ENCODE measurements at regions not wholly inside any gene's neighbourhood (a gene's known extent, or its start where the extent isn't known, plus 50 kb on each side); places are given as distances from the start of the nearest gene placed in this dataset.

DNA sequence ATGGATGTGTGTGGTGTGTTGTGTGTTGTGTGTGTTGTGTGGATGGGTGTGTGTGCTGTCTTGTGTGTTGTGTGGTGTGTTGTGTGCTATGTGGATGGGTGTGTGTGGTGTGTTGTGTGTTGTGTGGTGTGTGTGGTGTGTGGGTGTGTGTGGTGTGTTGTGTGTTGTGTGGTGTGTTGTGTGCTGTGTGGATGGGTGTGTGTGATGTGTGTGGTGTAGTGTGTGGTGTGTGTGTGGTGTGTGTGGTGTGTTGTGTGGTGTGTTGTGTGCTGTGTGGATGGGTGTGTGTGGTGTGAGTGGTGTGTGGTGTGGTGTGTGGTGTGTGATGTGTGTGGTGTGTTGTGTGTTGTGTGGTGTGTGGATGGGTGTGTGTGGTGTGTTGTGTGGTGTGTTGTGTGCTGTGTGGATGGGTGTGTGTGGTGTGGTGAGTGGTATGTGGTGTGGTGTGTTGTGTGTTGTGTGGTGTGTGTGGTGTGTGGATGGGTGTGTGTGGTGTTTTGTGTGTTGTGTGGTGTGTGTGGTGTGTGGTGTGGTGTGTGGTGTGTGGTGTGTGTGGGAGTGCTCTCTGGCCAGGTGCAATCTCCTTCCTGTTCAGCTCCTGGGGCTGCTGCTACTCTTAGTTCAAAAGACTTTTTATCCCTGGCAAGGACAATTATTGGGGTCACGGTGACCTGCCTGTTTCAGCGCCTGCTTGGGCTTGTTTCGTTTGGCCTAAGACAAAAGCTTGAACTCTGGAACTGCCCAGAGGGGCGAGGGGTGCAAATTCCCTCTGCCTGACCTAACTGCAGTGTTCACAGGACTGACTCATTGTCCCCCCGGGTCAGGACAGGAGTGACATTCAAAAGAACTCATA, 101.1 kb downstream of the UBIAD1 start:
- DNase-seq = no peak

GRCh38 chr1:11374748-11375110, 101.7 kb downstream of the UBIAD1 start:
- DNase-seq = no peak

GRCh38 chr1:11377001-11377583, 101.9 kb upstream of the DISP3 start:
- DNase-seq = no peak

DNA sequence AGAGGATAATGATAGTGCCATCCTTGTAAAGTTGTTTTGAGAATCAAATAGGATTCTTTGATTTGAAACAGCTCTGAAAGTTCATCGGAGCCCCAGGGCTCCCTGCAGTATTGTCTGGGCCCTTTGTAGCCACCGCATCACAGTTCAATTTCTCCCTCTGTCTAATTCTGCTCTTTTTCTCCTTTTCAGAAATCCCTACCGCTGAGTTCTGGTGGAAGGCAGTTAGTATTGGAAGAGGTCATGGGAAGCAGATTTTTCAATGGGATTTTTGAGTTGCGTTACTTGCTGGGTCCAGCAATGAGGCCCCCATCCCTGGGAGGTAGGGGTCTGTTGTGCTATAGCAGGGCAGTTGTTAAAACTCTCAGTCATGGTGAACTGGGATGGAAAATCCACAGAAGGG, 101.0 kb upstream of the DISP3 start:
- DNase-seq = no peak

DNA sequence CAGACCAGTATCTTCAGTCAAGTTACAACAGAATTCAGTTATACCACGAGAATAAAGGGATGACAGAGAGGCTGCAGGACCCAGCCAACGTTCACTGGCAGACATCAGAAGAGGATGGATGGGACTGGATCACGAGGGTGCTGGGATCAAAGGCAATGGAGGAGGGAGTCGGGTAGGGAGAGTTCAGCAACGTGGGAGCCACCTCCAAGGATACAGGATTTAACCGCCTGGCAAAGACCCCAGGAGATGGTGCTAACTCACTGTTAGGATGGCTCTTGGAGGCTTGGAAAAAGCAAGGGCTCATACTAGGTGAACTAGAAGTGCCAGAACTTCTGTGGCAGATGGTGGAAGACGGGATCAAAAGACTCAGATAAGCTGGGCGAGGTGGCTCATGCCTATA, 99.1 kb upstream of the DISP3 start:
- DNase-seq = no peak

GRCh38 chr1:11380500-11380899, 98.5 kb upstream of the DISP3 start:
- DNase-seq = no peak

DNA sequence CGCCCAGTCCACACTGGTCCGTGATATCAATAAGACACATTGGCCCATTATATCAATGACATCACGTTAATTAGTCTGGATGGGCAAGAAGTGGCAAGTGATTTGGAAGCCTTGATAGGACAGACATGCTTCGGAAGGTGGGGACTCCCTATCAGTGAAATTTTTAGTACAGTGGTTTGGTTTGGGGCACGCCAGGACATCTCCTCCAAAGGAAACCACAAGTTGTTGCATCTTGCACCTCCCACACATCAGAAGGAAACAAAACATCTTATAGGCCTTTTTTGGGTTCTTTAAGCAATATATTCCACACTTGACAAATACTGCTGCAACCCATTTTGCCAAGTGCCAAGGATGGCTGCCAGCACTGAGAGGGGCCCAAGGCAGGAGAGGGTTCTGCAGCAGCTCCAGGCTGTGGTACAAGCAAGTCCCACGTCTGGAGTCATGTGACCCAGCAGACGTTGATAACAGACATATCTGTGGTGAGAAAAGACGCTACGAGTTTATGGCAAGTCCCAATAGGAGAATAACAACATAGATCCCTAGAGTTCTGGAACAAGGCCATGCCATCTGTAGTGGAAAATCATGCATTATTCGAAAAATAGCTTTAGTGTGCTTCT, 95.3 kb upstream of the DISP3 start:
- no peak for DNase-seq

DNA sequence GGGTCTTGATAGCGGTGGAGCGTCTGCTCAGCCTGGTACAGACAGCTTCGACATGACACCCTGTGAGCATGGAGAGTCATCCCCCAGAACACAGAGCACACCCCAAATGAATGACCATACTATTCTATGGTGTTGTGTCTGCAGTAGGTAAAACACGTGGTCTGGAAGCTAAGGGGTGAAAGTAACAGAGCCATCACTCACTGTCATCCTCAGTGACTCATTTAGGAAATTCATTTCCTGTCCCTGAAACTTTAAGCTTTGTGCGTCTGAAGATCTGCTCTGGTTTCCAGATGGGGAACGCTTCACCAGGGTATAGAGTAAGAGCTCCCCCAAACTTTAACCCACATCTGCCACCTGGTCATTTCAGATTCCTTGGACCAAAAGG, 94.8 kb upstream of the DISP3 start:
- no peak for DNase-seq

- no peak for DNase-seq
Observed at GRCh38 chr1:11387829-11388228, 91.1 kb upstream of the DISP3 start.

DNA sequence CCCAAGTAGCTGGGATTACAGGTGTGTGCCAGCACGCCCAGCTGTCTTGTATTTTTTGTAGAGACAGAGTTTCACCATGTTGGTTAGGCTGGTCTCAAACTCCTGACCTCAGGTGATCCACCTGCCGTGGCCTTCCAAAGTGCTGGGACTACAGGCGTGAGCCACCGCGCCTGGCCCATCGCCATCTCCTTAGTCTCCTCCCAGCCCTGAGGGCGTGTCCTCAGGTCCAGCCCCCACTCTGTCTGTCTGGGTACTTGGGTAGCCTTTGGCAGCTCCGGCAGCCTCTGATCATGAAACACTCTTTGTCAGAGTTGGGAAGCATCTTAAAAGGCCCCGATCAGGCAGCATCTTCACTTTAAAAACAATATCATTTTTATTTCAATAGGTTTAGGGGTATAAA, 90.3 kb upstream of the DISP3 start:
- DNase-seq = peak; percentile 19

DNA sequence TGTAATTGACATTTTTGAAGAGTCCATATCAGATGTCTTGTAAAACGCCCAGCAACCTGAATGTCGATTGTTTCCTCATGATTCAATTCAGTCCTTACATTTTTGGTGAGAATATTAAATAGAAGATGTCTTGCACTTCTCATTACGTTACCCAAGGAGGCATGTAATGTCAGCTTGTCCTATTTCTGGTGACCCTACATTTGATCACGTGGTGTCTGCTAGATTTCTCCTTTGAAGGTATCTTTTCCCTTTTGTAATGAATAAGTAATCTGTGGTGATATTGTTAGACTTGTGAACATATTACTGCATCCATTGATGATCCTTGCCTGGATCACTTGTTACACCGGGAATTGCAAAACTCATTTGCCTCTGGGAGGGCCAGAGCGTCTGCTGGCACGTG, 87.6 kb upstream of the DISP3 start:
- no peak for DNase-seq

GRCh38 chr1:11391886-11392285, 87.1 kb upstream of the DISP3 start:
- DNase-seq = no peak

GRCh38 chr1:11394592-11395245, 84.2 kb upstream of the DISP3 start:
- DNase-seq = no peak

DNA sequence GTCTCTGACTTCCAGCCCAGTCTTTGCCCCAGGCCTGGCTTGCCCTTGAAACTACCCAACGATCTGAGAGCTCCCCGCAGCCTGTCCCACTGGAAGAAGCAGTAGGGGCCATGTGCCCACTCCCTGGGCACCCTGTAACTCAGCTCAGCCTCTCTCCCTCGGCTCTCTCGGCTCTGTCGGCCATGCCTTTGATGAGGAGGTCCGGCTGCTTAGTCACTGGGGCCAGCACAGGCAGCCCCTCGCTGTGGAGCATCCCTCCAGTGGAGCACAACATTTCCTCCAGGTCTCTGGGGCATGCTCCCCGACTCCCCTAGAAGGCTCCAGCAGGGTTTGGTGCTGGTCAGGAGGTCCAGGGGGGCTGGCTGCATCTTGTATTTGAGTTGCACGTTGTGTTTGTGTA, 83.3 kb upstream of the DISP3 start:
- DNase-seq = no peak

DNA sequence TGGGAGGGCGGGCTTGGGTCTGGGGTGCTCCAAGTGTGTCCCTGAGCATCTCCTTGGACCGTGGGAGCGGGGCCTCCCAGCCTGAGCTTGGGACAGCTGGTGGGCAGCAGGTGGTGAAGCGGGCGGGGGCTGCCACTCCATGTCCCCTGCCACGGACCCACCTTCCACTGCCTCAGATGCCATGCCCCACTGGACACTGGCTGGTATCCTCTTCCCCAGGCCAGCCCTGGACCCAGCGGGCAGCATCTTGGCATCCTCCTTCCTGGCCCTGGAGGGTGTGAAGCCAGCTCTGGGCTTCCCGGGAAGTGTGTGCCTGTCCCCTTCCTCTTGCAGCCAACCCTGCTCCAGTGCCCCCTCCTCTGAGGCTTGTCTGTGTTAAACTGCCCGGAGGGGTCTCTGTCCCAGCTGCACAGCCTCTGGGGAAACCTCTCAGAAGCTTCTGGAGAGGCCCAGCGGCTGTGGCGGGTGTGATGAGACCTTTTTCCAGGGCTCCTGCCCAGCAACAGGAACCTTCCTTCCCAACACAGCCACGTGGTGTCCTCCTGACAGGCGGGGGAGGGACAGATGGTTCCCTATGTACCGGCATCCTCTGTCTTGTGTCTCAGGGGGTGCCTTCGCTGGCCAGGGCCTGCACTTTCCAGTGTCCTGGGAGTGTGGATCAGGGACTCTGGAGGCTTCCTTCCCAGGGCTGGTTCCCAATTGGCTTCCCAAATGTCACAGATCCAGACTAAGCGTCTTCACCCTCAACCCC, 81.6 kb upstream of the DISP3 start:
- DNase-seq = no peak

DNA sequence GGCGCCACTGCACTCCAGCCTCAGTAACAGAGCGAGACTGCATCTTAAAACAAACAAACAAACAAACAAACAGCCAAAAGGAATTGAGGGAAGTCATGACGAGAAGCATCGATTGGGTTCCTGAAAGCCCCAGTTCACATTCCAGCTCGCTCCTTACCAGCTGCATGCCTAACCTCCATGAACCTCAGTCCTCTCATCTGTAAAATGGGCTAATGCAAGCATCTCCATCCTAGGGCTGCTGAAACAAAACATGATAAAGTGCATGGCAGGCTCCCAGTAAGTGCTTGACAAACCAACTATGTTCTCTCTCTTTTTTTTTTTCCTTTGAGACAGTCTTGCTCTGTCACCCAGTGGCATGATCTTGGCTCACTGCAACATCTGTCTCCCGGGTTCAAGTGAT, 79.7 kb upstream of the DISP3 start:
- DNase-seq = no peak

- DNase-seq = no peak
Observed at GRCh38 chr1:11400155-11400554, 78.8 kb upstream of the DISP3 start.

DNA sequence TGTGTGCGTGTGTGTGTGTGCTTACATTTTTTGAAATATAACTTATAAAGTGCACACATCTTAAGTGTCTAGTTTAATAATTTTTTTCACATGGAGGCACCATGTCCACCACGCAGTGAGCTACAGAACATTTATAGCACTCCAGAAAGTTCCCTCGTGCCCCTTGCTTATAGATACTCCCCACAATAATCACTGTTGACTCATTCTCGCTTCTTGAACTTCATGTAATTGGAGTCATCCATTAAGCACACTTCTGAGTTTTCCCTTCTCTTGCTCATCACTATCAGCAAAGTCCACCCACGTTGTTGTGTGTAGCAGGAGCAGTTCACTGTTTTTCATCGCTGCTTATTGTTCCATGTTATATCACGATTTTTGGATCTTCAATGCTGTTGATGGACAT, 78.4 kb upstream of the DISP3 start:
- no peak for DNase-seq

DNA sequence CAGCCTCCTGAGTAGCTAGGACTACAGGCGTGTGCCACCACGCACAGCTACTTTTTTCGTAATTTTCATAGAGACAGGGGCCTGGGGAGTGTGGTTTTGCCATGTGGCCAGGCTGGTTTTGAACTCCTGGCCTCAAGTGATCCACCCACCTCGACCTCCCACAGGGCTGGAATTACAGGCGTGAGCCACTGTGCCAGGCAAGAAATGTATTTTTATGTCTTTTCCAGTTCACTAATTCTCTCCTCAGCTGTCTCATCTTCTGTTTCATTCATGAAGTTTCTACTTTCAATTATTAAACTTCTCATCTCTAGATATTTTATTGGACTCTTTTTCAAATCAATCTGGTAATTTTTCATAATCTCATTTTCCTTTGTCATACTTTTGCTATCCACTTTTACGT, 72.1 kb upstream of the DISP3 start:
- no peak for DNase-seq

DNA sequence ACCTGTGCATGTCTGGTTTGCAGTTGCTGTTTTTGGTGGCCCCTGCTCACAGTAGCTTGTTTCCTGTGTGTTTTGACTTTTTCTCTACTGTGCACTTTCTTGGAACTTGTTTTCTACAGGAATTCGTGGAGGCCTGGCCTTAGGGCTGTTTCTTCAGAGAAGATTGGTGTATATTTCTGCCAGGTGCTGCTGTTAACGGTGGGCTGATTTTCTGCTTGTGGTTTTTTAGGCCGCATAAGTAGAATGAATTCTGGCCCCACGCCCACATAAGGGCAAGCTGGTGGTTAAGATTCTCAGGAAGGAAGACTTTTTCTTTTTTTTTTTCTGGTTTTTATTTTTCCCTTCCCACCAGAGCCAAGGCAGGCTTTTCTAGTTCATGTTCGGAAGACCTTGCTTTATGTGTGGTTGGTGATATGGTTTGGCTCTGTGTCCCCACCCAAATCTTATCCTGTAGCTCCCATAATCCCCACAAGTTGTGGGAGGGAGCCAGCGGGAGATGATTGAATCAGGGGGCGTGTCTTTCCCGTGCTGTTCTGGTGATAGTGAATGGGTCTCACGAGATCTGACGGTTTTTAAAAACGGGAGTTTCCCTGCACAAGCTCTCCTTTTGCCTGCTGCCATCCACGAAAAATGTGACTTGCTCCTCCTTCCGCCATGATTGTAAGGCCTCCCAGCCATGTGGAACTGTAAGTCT, 71.5 kb upstream of the DISP3 start:
- DNase-seq = no peak

DNA sequence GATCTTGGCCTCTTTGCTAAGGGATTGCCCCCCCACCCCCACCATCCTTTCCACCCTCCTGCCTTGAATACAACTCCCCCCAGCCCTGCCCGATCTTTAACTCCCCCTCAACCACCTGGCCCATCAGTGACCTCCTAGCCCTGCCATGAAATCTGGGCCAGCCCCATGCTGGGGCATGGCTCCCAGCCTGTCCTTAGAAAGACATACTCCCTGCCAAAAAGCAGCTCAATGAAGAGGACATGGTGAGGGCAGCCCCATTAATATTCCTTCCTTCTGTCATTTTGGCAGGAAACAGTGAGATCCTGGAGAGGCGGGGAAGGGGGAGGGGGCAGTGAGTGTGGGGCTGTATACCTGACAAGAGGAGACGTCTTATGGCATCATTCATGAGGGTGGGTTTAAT, 66.8 kb upstream of the DISP3 start:
- no peak for DNase-seq

- DNase-seq = no peak
Observed at GRCh38 chr1:11413986-11414391, 65.0 kb upstream of the DISP3 start.
